ENCODE measurements at regions not wholly inside any gene's neighbourhood (a gene's known extent, or its start where the extent isn't known, plus 50 kb on each side); places are given as distances from the start of the nearest gene placed in this dataset.

DNA sequence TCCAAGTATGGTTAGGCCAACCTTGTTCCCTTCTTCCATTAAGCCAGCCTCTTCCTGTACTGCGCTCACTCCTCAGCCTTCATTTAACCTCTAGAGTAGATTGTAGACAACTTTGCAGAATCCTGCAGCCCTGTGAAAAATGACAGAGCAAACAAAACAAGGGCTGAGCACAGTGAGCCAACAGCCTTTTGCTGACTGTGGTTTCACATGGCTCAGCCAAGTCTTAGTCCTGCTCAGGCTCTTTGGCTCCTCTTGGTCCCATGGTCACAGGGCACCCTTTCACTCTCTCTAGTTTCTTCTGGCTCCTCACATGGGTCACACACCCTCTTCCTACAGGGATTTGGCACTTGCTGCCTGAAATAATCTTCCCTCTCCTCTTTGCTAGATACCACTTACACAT lies 900.3 kb downstream of the CCSER2 start:
- TF ChIP-seq EZH2 (IDR thresholded peaks at IDR 0.05; ENCODE audit: low read length, missing control alignments): no peak
- TF ChIP-seq, protein P1, sequence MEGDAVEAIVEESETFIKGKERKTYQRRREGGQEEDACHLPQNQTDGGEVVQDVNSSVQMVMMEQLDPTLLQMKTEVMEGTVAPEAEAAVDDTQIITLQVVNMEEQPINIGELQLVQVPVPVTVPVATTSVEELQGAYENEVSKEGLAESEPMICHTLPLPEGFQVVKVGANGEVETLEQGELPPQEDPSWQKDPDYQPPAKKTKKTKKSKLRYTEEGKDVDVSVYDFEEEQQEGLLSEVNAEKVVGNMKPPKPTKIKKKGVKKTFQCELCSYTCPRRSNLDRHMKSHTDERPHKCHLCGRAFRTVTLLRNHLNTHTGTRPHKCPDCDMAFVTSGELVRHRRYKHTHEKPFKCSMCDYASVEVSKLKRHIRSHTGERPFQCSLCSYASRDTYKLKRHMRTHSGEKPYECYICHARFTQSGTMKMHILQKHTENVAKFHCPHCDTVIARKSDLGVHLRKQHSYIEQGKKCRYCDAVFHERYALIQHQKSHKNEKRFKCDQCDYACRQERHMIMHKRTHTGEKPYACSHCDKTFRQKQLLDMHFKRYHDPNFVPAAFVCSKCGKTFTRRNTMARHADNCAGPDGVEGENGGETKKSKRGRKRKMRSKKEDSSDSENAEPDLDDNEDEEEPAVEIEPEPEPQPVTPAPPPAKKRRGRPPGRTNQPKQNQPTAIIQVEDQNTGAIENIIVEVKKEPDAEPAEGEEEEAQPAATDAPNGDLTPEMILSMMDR (conservative IDR thresholded peaks at IDR 0.05 in 1 of 2, IDR thresholded peaks at IDR 0.05 in 1 of 2; ENCODE audit: low read depth in 1 of 2, low read length in 2 of 2): no peak
- no peaks in the 10 kb centered on the region for H3K36me3 ChIP-seq (ENCODE audit: control insufficient read depth, insufficient read depth, low read length)
- no peak overlapping the region for H2AFZ ChIP-seq (ENCODE audit: low read length)
- no peak overlapping the region for H3K4me2 ChIP-seq (ENCODE audit: extremely low read depth, insufficient read depth, low read length)
- H3K4me3 ChIP-seq (replicated peaks in 1 of 4; ENCODE audit: control extremely low read depth in 1 of 4, insufficient read depth in 1 of 4, low read depth in 3 of 4, low read length in 4 of 4): no peak overlapping the region
- no peaks in the 10 kb centered on the region for H3K27me3 ChIP-seq (ENCODE audit: control insufficient read depth, insufficient read depth, low read length)
- no peak overlapping the region for H3K9ac ChIP-seq (ENCODE audit: insufficient read depth, low read length)
- no peak for DNase-seq (ENCODE audit: low read depth in 2 of 2)
- no peaks in the 10 kb centered on the region for H3K79me2 ChIP-seq (ENCODE audit: control insufficient read depth, insufficient read depth, low read length)
- no peaks in the 10 kb centered on the region for H4K20me1 ChIP-seq (ENCODE audit: control insufficient read depth, extremely low read depth, insufficient read depth, low read length)
- no peaks in the 10 kb centered on the region for H3K4me1 ChIP-seq (ENCODE audit: control insufficient read depth, extremely low read depth, insufficient read depth, low read length)
- H3K27ac ChIP-seq (ENCODE audit: insufficient read depth, low read length): no peak overlapping the region
- no peaks in the 10 kb centered on the region for H3K9me3 ChIP-seq (ENCODE audit: control insufficient read depth, insufficient read depth, low read depth, low read length)

DNA sequence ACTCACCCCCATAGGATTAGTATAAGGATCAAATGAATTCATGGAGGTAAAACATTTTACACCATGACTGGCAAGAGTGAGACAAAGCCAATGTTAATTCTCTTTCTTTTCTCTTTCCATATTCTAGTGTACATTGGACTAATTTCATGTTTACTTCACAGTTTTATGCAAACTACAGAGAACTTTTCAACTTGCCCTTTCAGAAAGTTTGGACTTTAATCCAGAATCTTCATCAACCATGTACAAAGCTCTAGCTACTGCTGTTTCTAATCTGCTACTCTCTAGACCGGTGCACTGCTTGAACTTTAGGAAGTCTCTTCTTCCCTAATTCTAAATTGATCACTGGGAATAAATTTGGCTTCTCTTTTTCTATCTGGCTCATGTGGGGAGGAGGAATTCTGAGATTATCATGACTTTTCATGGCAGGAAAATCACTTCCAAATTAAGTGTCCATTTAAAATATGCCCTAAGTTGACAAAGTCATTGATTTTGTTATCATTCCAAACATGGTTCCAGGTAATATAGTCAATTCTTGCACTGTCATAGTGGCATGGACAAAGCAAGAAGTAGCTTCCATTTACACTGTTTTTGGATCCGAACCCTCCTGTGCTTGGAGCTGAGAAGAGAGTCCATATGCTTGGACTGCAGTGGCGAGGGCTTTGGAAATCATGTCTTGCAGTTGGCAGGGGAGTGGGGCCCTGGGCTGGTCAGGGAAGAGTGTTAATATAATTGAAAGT lies 903.3 kb downstream of the CCSER2 start:
- no peak for DNase-seq (ENCODE audit: low read depth in 2 of 2)
- no peak overlapping the region for H3K4me2 ChIP-seq (ENCODE audit: extremely low read depth, insufficient read depth, low read length)
- H2AFZ ChIP-seq (ENCODE audit: low read length): no peak overlapping the region
- no peaks in the 10 kb centered on the region for H4K20me1 ChIP-seq (ENCODE audit: control insufficient read depth, extremely low read depth, insufficient read depth, low read length)
- no peaks in the 10 kb centered on the region for H3K27me3 ChIP-seq (ENCODE audit: control insufficient read depth, insufficient read depth, low read length)
- H3K4me3 ChIP-seq (replicated peaks in 1 of 4; ENCODE audit: control extremely low read depth in 1 of 4, insufficient read depth in 1 of 4, low read depth in 3 of 4, low read length in 4 of 4): no peak overlapping the region
- H3K79me2 ChIP-seq (ENCODE audit: control insufficient read depth, insufficient read depth, low read length): no peaks in the 10 kb centered on the region
- no peaks in the 10 kb centered on the region for H3K36me3 ChIP-seq (ENCODE audit: control insufficient read depth, insufficient read depth, low read length)
- no peak overlapping the region for H3K27ac ChIP-seq (ENCODE audit: insufficient read depth, low read length)
- H3K4me1 ChIP-seq (ENCODE audit: control insufficient read depth, extremely low read depth, insufficient read depth, low read length): no peaks in the 10 kb centered on the region
- TF ChIP-seq, protein P1 (conservative IDR thresholded peaks at IDR 0.05 in 1 of 2, IDR thresholded peaks at IDR 0.05 in 1 of 2; ENCODE audit: low read depth in 1 of 2, low read length in 2 of 2): no peak
- TF ChIP-seq EZH2 (IDR thresholded peaks at IDR 0.05; ENCODE audit: low read length, missing control alignments): no peak
- no peak overlapping the region for H3K9ac ChIP-seq (ENCODE audit: insufficient read depth, low read length)
- H3K9me3 ChIP-seq (ENCODE audit: control insufficient read depth, insufficient read depth, low read depth, low read length): no peaks in the 10 kb centered on the region

DNA sequence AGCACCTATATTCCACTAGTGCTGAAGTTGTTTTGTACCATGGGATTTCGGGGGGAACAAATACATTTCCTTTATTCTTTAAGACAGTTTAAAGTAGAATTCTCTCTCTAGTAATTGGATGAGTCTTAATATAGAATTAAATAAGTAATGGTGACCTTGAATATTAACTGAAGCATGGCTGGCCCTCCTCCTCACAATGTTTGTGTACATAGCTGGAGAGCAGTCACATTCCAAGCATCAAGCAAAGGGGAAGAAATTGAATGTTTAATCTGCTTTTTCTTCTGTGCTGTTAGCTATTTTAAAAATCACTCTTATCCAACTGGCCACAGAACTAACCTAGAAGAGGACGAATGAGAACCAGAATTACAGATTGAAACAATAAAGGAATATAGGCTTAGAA lies 906.9 kb downstream of the CCSER2 start:
- Histone ChIP-seq H3K36me3 (ENCODE audit: control insufficient read depth, insufficient read depth, low read length) (no peaks in the 10 kb centered on the region), H3K27ac (ENCODE audit: insufficient read depth, low read length) (no peak overlapping the region), H3K4me2 (ENCODE audit: extremely low read depth, insufficient read depth, low read length) (no peak overlapping the region), H3K27me3 (ENCODE audit: control insufficient read depth, insufficient read depth, low read length) (no peaks in the 10 kb centered on the region), H3K4me1 (ENCODE audit: control insufficient read depth, extremely low read depth, insufficient read depth, low read length) (no peaks in the 10 kb centered on the region), H3K9ac (ENCODE audit: insufficient read depth, low read length) (no peak overlapping the region), H3K79me2 (ENCODE audit: control insufficient read depth, insufficient read depth, low read length) (no peaks in the 10 kb centered on the region), H3K9me3 (ENCODE audit: control insufficient read depth, insufficient read depth, low read depth, low read length) (no peaks in the 10 kb centered on the region), H2AFZ (ENCODE audit: low read length) (no peak overlapping the region), H3K4me3 (replicated peaks in 1 of 4; ENCODE audit: control extremely low read depth in 1 of 4, insufficient read depth in 1 of 4, low read depth in 3 of 4, low read length in 4 of 4) (no peak overlapping the region), H4K20me1 (ENCODE audit: control insufficient read depth, extremely low read depth, insufficient read depth, low read length) (no peaks in the 10 kb centered on the region)
- DNase-seq (ENCODE audit: low read depth in 2 of 2): no peak
- TF ChIP-seq, protein P1 (conservative IDR thresholded peaks at IDR 0.05 in 1 of 2, IDR thresholded peaks at IDR 0.05 in 1 of 2; ENCODE audit: low read depth in 1 of 2, low read length in 2 of 2): no peak
- no peak for TF ChIP-seq EZH2 (IDR thresholded peaks at IDR 0.05; ENCODE audit: low read length, missing control alignments)

Measured in fibroblast of lung (primary cell).